K562 (cell line): ENCODE measurements at regions not wholly inside any gene's neighbourhood (a gene's known extent, or its start where the extent isn't known, plus 50 kb on each side); places are given as distances from the start of the nearest gene placed in this dataset.

Experiments
- ATAC-seq: fragments of 200-7000 bp; cut with Tn5 transposase; 3 replicates; pipeline ENCODE4 v1.9.1; 2020; ENCODE audit warnings: moderate library complexity
- BruUV-seq: library from RNA; stranded (reverse); fragments of 400-500 nt; replicated peaks from 2 replicates; lab custom pipeline; 2021; lab: Mats Ljungman, UMichigan
- CTCF ChIA-PET: fragments of 300-600 bp; formaldehyde crosslinking; extraction: SDS; loops from one replicate; lab custom pipeline; 2021; ENCODE audit warnings: low intra/inter-chr PET ratio; lab: Yijun Ruan, JAX
- POLR2A ChIA-PET: fragments of 300-600, 350-650 bp; sonication (Branson Sonifier 250); formaldehyde crosslinking; extraction: SDS; loops from one replicate; lab custom pipeline; 2021; ENCODE audit warnings: antibody characterized with exemption, inconsistent platforms; lab: Yijun Ruan, JAX
- DNase-seq, 4 experiments: peaks; one replicate each; pipeline versions ENCODE4 v3.0.0 to v3.0.0-alpha.2; 2011 to 2018; ENCODE audit warnings: low spot score in 3 of 4, mixed read lengths in 3 of 4; ENCODE audit errors: extremely low read depth in 1 of 4
- FAIRE-seq: peaks from 2 replicates; lab custom pipeline; 2011; peaks lifted over from hg19 to GRCh38; lab: Jason Lieb, UNC
- H2AFZ ChIP-seq: 2 replicates; pipeline ENCODE4 v1.6.0; 2011; ENCODE audit warnings: low read depth, low read length, control low read depth, inconsistent platforms
- H3K27ac ChIP-seq: fragments of 200-600 bp; 3 replicates; pipeline ENCODE4 v1.8.0; 2011; ENCODE audit warnings: low read depth, mild to moderate bottlenecking, control low read depth, inconsistent platforms, low read length, moderate library complexity, mixed read lengths; ENCODE audit errors: extremely low read depth
- H3K27me3 ChIP-seq, 2 experiments: fragments of 300-600 bp in 1 of 2; 2 replicates in 1 of 2; 3 replicates in 1 of 2; pipeline versions ENCODE4 v1.6.0 to v1.8.0; 2011; ENCODE audit warnings: inconsistent platforms in 2 of 2, low read length in 2 of 2, mild to moderate bottlenecking in 1 of 2, mixed read lengths in 1 of 2, moderate library complexity in 1 of 2; ENCODE audit not compliant: control insufficient read depth in 2 of 2, insufficient read depth in 2 of 2
- H3K36me3 ChIP-seq: fragments of 300-600 bp; 3 replicates; pipeline ENCODE4 v1.8.0; 2011; ENCODE audit warnings: mild to moderate bottlenecking, low read length, inconsistent platforms; ENCODE audit not compliant: control insufficient read depth, insufficient read depth
- H3K4me1 ChIP-seq, 2 experiments: fragments of 200-600 bp in 1 of 2; replicated peaks in 1 of 2; 2 replicates in 1 of 2; 3 replicates in 1 of 2; pipeline versions ENCODE4 v1.5.1 to v1.8.0; 2011; ENCODE audit warnings: inconsistent platforms in 2 of 2, low read length in 2 of 2, mild to moderate bottlenecking in 1 of 2, mixed read lengths in 1 of 2, moderate library complexity in 1 of 2; ENCODE audit not compliant: control insufficient read depth in 2 of 2, insufficient read depth in 2 of 2
- H3K4me2 ChIP-seq: 2 replicates; pipeline ENCODE4 v1.6.1; 2011; ENCODE audit warnings: low read length, control low read depth, inconsistent platforms, mixed read lengths; ENCODE audit not compliant: insufficient read depth
- H3K4me3 ChIP-seq: fragments of 200-600 bp; sonication (generic), shearing (Covaris generic); 2 replicates; pipeline ENCODE4 v1.5.1; 2016; ENCODE audit warnings: control low read depth, inconsistent platforms
- H3K79me2 ChIP-seq: fragments of 200-600 bp; 3 replicates; pipeline ENCODE4 v1.8.0; 2011; ENCODE audit warnings: low read length, inconsistent platforms; ENCODE audit not compliant: control insufficient read depth, insufficient read depth
- H3K9ac ChIP-seq, 2 experiments: 2 replicates each; pipeline versions ENCODE4 v1.6.0 to v1.6.1; 2011; ENCODE audit warnings: low read depth in 2 of 2, low read length in 2 of 2, control low read depth in 1 of 2, inconsistent platforms in 1 of 2, mild to moderate bottlenecking in 1 of 2, mixed read lengths in 1 of 2; ENCODE audit not compliant: insufficient read depth in 1 of 2
- H3K9me1 ChIP-seq: one replicate; pipeline ENCODE4 v1.6.0; 2011; ENCODE audit warnings: inconsistent platforms, mild to moderate bottlenecking, low read length, moderate library complexity; ENCODE audit not compliant: control insufficient read depth, insufficient read depth
- H3K9me3 ChIP-seq: replicated peaks from 2 replicates; pipeline ENCODE4 v1.5.1; 2011; ENCODE audit warnings: low read depth, low read length, inconsistent platforms; ENCODE audit not compliant: control insufficient read depth, insufficient read depth
- H4K20me1 ChIP-seq: replicated peaks from 2 replicates; pipeline ENCODE4 v1.6.1; 2011; ENCODE audit warnings: low read length, inconsistent platforms, mixed read lengths; ENCODE audit not compliant: control insufficient read depth, insufficient read depth
- CTCF ChIP-seq, 3 experiments: IDR thresholded peaks in 2 of 3; conservative IDR thresholded peaks in 1 of 3; 2 replicates each; pipeline ENCODE4 v1.5.1; 2011 to 2012; ENCODE audit warnings: low read length in 3 of 3, mild to moderate bottlenecking in 3 of 3, control low read depth in 2 of 3, improper control_type of control experiment in 1 of 3, inconsistent platforms in 1 of 3, low read depth in 1 of 3, mixed read lengths in 1 of 3, moderate library complexity in 1 of 3; ENCODE audit not compliant: insufficient read depth in 2 of 3
- DLX4 ChIP-seq: fragments of 250-450 bp; sonication (Bioruptor Pico); IDR thresholded peaks from 2 replicates; pipeline ENCODE4 v1.6.1; 2021; ENCODE audit warnings: mild to moderate bottlenecking
- RAD21 ChIP-seq, 2 experiments: fragments of 250-450 bp in 1 of 2; fragments of 450-650 bp in 1 of 2; sonication (Bioruptor Pico) in 1 of 2; formaldehyde crosslinking in 1 of 2; IDR thresholded peaks in 1 of 2; conservative IDR thresholded peaks in 1 of 2; 2 replicates each; pipeline versions ENCODE4 v1.4.0 to v1.8.0; 2020 to 2022; ENCODE audit warnings: mild to moderate bottlenecking in 2 of 2, moderate library complexity in 1 of 2
- SMC3 ChIP-seq: conservative IDR thresholded peaks from 2 replicates; pipeline ENCODE4 v1.6.1; 2011; ENCODE audit warnings: low read depth, low read length, improper control_type of control experiment; ENCODE audit not compliant: insufficient read depth
- SP2 ChIP-seq: IDR thresholded peaks from 2 replicates; pipeline ENCODE4 v1.6.1; 2011; ENCODE audit warnings: mild to moderate bottlenecking, low read depth, low read length, moderate library complexity; ENCODE audit not compliant: poor library complexity, severe bottlenecking; ENCODE audit errors: extremely low read depth
- TBP ChIP-seq: optimal IDR thresholded peaks from 2 replicates; pipeline ENCODE3; 2011; ENCODE audit warnings: low read depth, low read length, improper control_type of control experiment
- WGBS: fragments of 100-300 bp; shearing (Covaris generic); methylation state at CpG from one replicate; pipeline ENCODE4 v1.1.6; 2016; ENCODE audit warnings: low coverage, mixed read lengths; ENCODE audit not compliant: insufficient coverage; ENCODE audit errors: missing lambda C conversion rate; 5-methylcytosine and 5-hydroxymethylcytosine counted together
- in situ Hi-C: fragments of 300-500 bp; cut with MboI; formaldehyde crosslinking; loops from 4 replicates; pipeline ENCODE4 v1.15.0; 2018; ENCODE audit warnings: inconsistent platforms, mixed read lengths
- intact Hi-C: fragments of 100-400 bp; cut with micrococcal nuclease; formaldehyde crosslinking; loops from 2 replicates; pipeline ENCODE4 v1.14.2; 2022
- TF ChIP-seq, protein P1 (sequence below): fragments of 450-650 bp; formaldehyde crosslinking; IDR thresholded peaks from 2 replicates; pipeline ENCODE4 v1.4.0; 2020; ENCODE audit warnings: mild to moderate bottlenecking, moderate library complexity

GRCh38 chr12:58346032-58346632 lies 404.8 kb downstream of the ATP23 start:
- Histone ChIP-seq H3K79me2 (no peaks in the 10 kb centered on the region), H3K27me3 (no peaks in the 10 kb centered on the region), H3K4me2 (no peak overlapping the region), H3K4me3 (no peak overlapping the region), H4K20me1 (no peaks in the 10 kb centered on the region), H3K9me3 (no peaks in the 10 kb centered on the region), H3K36me3 (no peaks in the 10 kb centered on the region), H2AFZ (no peak overlapping the region), H3K9me1 (no peaks in the 10 kb centered on the region), H3K9ac (no peak overlapping the region), H3K4me1 (no peaks in the 10 kb centered on the region), H3K27ac (no peak overlapping the region)
- no TSS peak for BruUV-seq
- ChIA-PET CTCF (interaction anchor here (1.8 kb wide), 1 partner anchor 804 kb away, joined by 11 read pairs; no protein-coding TSS in a partner anchor), POLR2A (no interaction called here)
- ATAC-seq (peak; percentile 68), DNase-seq (peak; percentile 17 to 49 (median 41)), FAIRE-seq (peak; percentile 73)
- intact Hi-C loops (loop anchor here (1.0 kb wide), 1 partner anchor 804 kb away; no protein-coding TSS in a partner anchor), in situ Hi-C loops (no loop called here)
- whole genome bisulfite sequencing, result under 1% methylated on average over 7 of the region's 7 CpGs
- TF ChIP-seq SMC3, result 0 out of 2 replicates have a peak, but pooled peaks have one; percentile 32
- TF ChIP-seq CTCF (IDR thresholded peaks at IDR 0.05 in 2 of 3, conservative IDR thresholded peaks at IDR 0.05 in 1 of 3; ENCODE audit: insufficient read depth in 2 of 3, low read depth in 1 of 3, low read length in 3 of 3), result peak; percentile 32 to 76 (median 51); a peak in 5 of 6 replicates
- peak; percentile 74 to 75 for TF ChIP-seq RAD21 (CRISPR knock-in tag; conservative IDR thresholded peaks at IDR 0.05 in 1 of 2, IDR thresholded peaks at IDR 0.05 in 1 of 2)
- TF ChIP-seq, protein P1, sequence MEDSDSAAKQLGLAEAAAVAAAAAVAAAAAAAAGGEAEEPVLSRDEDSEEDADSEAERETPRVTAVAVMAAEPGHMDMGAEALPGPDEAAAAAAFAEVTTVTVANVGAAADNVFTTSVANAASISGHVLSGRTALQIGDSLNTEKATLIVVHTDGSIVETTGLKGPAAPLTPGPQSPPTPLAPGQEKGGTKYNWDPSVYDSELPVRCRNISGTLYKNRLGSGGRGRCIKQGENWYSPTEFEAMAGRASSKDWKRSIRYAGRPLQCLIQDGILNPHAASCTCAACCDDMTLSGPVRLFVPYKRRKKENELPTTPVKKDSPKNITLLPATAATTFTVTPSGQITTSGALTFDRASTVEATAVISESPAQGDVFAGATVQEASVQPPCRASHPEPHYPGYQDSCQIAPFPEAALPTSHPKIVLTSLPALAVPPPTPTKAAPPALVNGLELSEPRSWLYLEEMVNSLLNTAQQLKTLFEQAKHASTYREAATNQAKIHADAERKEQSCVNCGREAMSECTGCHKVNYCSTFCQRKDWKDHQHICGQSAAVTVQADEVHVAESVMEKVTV (CRISPR knock-in tag), result peak; percentile 63
- no peak for TF ChIP-seq DLX4 (CRISPR knock-in tag)
- TF ChIP-seq TBP, result no peak
- no peak for TF ChIP-seq SP2
